Endometrium (tissue), 2 donors: ENCODE measurements at regions not wholly inside any gene's neighbourhood (a gene's known extent, or its start where the extent isn't known, plus 50 kb on each side); places are given as distances from the start of the nearest gene placed in this dataset.

ENCODE experiments used
- FAIRE-seq: peaks from 2 replicates; lab custom pipeline; 2012; peaks lifted over from hg19 to GRCh38; lab: Jason Lieb, UNC
- donor health status: control.
- donor health status: control.

DNA sequence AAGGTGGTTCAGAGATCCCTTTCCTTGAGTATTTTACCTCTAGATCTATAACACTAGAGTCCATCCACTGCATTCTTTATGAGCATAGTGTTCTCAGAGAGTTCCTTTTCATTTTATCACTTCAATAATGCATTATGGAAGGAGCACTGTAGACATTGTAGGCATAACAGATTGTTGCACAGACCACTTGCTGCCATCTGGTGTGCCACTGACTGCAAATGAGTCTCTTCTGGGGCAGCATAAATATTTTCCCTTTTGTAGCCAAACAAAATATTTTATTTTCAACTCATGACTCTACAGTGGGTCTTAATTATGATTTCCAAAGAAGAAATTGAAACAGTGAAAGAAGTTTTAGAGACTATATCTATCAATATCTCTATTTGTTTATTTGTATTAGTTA lies 290.4 kb downstream of the OLFM3 start:
- FAIRE-seq = no peak

DNA sequence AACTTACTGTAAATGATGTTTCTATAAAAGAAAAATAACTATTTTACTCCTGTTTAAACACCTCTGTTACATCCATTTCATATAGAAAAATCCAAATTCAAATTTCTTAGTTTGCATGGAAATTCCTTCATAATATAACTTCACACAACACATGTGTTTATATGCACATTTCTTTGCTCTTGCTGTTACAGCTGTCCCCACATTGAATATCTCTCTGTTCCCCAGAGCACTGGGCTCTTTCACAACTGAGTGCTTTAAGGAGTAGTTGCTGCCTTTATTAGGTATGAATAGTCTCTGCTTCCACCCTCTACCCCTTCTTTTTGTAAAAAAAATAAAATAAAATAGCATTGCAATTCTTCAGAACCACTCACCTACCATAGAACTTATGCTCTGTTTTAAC lies 287.0 kb downstream of the OLFM3 start:
- FAIRE-seq = no peak

DNA sequence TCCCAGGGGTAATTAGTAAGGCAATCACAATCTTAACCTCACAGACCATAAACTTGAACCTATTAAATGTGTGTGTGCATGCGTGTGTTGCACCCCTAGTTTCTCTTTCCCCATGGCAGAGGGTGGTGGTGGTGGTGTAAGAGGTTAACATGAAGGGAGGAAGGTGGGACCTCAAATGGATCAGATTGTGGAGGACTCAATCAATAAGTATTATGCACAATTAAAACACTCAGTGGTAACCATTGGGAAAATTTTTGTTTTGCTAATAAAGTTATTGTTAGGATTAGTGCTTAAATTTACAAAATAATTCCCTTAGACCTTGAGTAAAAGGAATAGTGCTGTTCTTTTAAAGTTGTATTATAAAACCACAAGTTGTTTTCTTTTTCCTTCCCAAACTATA lies 283.0 kb downstream of the OLFM3 start:
- FAIRE-seq = no peak

DNA sequence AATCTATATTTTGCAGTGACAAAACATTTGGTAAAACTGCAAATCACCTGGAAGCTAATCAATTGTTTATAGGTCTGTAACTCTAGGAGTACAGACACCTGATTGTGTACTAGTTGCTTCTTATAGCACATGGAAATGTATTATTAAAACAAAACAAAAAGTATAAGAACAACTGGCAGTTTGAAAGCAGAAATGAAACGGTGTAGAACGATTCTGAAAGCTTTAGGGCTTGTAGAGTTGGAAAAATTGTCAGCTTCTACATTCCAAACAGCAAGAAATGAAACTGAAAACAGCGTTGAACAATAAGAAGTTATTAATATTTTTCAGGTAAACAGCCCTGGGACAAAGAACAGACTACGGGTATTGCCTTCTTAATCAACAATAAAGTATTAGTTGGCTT lies 273.3 kb downstream of the OLFM3 start:
- no peak for FAIRE-seq

DNA sequence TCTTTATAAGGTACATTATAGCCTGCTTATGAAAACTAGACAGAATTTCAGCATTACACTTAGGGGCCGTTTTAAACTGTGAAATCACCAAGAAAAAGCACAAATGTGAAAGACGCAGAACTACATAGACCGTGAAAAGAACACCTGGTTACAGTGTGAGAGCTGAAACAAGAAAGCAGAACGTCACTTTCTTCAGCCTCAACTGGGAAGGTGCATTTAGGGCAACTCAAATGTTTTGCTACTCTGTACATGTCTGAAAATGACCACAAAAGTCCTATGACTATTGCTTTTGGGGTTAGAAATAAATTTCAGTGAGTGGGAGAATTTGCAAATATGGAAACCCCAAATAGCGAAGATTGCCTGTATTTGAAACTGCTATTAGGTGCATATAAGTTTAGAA lies 268.7 kb downstream of the OLFM3 start:
- FAIRE-seq = no peak

DNA sequence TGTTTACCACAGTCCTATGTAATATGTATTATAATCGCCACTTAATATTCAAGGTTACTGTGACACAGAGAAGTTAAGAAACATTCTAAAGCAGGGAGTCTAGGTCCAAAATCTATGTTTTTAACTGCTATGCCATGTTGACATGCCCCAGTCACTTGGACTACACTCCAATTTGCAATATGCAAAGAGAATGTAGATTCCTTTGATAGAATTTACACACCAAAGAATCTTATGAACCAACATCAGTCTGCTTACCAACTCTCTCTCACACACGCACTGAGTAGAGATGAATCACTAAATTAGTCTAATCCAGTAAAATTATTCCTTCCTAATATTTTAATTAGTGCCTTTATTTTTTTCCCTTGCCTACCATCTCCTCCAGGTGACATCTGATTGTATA lies 266.2 kb downstream of the OLFM3 start:
- no peak for FAIRE-seq

DNA sequence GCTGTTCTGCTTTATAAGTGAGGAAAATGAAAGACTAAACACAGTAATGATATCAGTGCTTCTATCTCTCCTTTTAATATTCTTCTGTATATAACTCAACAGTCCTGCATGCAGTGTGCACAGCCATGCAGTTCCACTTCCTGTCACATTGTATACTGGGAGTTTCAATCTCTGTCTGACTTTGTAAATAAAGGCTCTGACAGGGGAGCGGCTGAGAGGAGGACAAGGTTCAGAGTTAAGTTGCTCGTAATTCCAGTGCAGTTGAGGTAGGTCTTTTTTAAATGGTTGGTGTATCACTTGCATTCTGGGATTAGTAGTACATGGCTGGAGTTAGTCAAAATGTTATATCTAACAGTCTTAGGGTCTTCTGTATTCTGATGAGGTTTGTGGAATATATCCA lies 264.5 kb downstream of the OLFM3 start:
- no peak for FAIRE-seq

DNA sequence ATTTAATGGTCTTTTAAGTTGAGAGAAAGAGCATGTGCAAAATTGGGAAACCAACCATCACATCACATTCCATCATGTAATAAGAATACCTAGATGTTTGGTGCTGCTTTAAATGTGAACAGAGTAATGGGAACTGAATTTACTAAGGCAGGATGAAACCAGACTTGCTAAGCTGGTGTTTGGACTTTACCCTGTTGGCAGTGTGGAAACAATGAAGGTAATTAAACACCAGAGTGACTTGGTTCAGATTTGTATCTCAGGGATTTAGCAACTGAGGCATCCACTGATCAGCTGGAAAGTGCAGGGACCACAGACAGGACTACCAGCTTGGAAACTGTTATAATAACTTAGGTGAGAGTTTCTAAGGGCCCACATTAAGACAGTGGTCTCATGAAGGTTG lies 263.4 kb downstream of the OLFM3 start:
- FAIRE-seq = no peak

DNA sequence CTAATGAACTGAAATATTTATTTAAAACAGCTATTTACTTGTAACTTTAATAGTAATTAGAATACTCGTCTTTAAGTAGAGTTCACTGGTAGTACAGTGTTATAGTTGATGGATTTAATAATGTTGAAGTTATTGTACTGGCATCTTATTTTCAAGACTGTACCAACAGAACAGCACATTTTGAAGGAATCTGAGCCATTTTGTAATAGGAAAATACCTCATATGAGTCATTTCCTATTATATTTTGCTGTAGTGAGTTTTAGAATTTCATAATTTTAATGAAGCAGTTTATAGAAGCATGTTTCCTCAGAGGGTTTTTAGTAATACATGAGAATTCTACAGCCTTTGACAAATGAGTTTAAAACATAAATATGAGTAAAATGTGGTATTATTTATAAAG lies 258.3 kb downstream of the OLFM3 start:
- FAIRE-seq = no peak

DNA sequence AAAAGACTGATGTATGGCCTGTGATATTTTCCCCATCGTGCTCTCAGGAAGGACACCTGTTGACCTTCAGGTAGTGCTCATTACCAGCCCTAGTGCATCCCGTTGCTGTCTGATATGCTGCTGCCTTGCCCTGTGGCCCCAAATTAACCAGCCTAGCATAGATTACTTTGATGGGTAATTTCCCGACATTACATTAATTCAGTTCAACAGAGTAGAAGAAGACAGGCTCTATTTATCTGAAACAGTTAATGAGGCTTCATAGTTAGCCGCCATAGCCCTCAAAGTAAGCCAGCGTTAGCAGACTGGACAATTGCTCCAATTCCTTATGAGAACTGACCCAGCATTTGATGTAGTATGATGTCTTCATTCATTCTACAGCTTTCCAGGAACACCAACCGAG lies 257.6 kb downstream of the OLFM3 start:
- no peak for FAIRE-seq

DNA sequence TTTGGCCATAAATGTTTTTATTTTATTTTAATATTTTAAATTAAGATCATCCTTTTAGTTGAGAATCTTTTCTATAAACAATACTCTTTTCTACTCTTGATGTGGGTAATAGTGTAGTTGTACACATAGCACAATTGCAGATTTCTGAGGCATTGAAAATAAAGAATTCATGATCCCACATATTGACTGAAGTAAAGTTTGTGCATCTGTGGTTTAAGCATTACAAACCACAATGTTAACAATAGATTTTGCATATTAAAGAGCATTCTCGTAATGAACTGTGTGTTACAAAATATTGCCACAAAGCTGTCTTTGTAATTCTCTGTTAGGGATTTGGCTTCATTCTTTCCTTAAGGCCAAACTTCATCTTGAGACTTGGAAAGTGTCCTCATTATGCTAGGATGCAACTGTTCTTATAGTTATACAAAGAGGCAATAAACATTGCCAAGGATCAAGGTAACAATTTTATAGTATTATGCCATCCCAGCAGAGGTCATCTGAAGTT lies 256.8 kb downstream of the OLFM3 start:
- no peak for FAIRE-seq

DNA sequence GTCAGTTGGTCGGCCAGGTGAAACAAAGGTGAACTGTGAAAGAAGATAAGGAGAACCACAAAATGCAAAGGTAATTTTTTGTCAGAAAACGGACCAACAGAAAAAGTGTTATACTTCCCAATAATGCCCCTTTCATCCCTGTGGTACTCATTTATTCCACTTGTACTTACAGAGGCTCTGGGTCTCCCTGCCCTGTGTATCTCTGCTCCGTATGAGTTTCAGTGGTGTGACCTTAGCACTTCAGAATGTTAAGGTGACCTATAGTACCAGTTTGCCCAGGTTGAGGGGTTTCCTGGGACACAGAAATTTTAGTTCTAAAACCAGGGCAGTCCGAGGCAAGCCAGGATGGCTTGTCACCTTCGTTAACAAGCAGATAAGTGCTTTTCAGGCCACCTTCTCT lies 254.8 kb downstream of the OLFM3 start:
- no peak for FAIRE-seq

DNA sequence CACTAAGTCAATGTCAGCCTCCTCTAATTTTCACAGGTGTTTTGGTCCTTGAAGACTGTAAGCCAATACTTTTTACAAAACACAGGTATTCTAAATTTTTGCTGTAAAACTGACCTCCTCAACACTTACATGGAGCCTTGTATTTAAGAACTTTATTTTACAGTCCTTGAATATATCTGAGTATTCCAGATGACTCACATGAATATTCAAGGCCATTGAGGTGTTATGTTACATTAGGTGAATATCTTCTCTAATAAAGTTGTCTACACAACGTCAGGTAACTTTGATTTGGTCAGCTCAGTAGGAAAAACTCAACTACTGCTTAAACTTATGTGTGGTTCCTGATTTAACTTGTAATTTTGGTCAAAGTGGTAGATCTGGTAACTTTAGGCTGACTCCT lies 254.2 kb downstream of the OLFM3 start:
- FAIRE-seq = no peak

DNA sequence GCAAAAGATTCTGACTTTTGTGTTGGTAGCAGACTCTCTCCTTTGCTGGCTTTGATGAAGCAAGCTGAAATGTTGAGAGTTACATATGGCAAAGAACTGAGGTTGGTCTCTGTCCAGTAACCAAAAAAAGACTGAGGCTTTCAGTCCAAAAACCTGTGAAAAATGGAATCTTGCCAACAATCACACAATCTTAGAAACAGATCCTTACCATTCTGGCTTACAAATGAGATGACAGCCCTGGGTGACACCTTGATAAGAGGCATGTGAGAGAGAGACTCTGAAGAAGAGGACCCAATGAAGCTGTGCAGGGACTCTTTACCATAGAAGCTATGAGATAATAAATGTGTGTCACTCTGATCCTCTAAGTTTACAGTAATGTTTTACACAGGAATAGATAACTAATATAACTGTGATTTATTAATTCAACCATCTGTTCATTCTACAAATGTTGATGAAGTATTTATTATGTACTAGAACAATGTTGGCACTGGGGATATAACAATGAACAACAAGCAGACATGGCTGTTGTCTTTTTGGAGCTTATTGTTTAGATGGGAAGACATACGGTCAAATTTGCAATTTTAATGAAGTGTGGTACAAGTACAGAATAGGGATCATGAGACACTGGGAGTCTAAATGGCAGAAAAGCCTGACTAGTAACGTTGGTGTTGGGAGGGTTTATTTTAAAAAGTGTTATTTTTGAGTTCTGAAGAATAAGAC lies 251.0 kb downstream of the OLFM3 start:
- no peak for FAIRE-seq

DNA sequence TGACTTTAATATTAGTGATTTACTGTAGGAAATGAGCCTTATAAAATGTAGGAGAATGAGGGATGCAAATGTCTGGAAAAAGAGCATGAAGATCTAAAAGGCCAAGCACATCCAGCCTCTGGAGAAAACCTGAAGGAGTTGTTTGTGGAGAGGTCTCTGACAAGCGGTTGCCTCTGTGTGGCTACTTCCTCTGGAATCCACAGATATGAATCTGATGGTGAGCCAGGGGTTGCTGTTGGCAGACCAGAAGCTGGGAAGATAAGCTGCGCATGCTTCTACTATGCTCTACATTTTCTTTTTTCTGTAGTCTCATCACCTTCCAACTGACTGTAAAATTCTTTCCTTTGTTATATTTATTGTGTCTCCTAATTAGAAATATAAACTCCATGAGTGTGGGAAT lies 248.6 kb downstream of the OLFM3 start:
- FAIRE-seq = no peak
